Fibroblast of lung (primary cell): ENCODE measurements at regions not wholly inside any gene's neighbourhood (a gene's known extent, or its start where the extent isn't known, plus 50 kb on each side); places are given as distances from the start of the nearest gene placed in this dataset.

Experiments used
- DNase-seq, 2 donors: peaks; one replicate each; pipeline versions ENCODE4 v3.0.0 to v3.0.0-alpha.2; 2010; ENCODE audit warnings: low read depth in 2 of 2
- H2AFZ ChIP-seq: 2 replicates; pipeline ENCODE4 v1.5.1; 2012; ENCODE audit warnings: low read length, control low read depth, inconsistent platforms
- H3K27ac ChIP-seq: 2 replicates; pipeline ENCODE4 v1.5.1; 2011; ENCODE audit warnings: low read length, control low read depth; ENCODE audit not compliant: insufficient read depth
- H3K27me3 ChIP-seq: 2 replicates; pipeline ENCODE4 v1.5.1; 2011; ENCODE audit warnings: mild to moderate bottlenecking, low read length; ENCODE audit not compliant: control insufficient read depth, insufficient read depth
- H3K36me3 ChIP-seq: 2 replicates; pipeline ENCODE4 v1.5.1; 2011; ENCODE audit warnings: low read length; ENCODE audit not compliant: control insufficient read depth, insufficient read depth
- H3K4me1 ChIP-seq: 2 replicates; pipeline ENCODE4 v1.5.1; 2011; ENCODE audit warnings: low read length; ENCODE audit not compliant: control insufficient read depth, insufficient read depth; ENCODE audit errors: extremely low read depth
- H3K4me2 ChIP-seq: 2 replicates; pipeline ENCODE4 v1.5.1; 2011; ENCODE audit warnings: low read length, control low read depth; ENCODE audit not compliant: insufficient read depth; ENCODE audit errors: extremely low read depth
- H3K4me3 ChIP-seq, 4 experiments: fragments of 200-600 bp in 1 of 4; sonication (generic) in 1 of 4; replicated peaks in 1 of 4; 2 replicates each; pipeline ENCODE4 v1.5.1; 2011 to 2016; ENCODE audit warnings: low read length in 4 of 4, low read depth in 3 of 4, mild to moderate bottlenecking in 3 of 4, control low read depth in 2 of 4, inconsistent platforms in 1 of 4, mixed read lengths in 1 of 4; ENCODE audit not compliant: insufficient read depth in 1 of 4; ENCODE audit errors: control extremely low read depth in 1 of 4
- H3K79me2 ChIP-seq: 2 replicates; pipeline ENCODE4 v1.5.1; 2012; ENCODE audit warnings: mild to moderate bottlenecking, low read length, inconsistent platforms; ENCODE audit not compliant: control insufficient read depth, insufficient read depth
- H3K9ac ChIP-seq: 2 replicates; pipeline ENCODE4 v1.5.1; 2011; ENCODE audit warnings: mild to moderate bottlenecking, low read length, control low read depth; ENCODE audit not compliant: insufficient read depth
- H3K9me3 ChIP-seq: 2 replicates; pipeline ENCODE4 v1.5.1; 2012; ENCODE audit warnings: low read depth, low read length; ENCODE audit not compliant: control insufficient read depth, insufficient read depth
- H4K20me1 ChIP-seq: 2 replicates; pipeline ENCODE4 v1.5.1; 2011; ENCODE audit warnings: low read length; ENCODE audit not compliant: control insufficient read depth, insufficient read depth; ENCODE audit errors: extremely low read depth
- EZH2 ChIP-seq: IDR thresholded peaks from 2 replicates; pipeline ENCODE4 v1.5.1; 2012; ENCODE audit warnings: low read length, control low read depth, mild to moderate bottlenecking; ENCODE audit errors: missing control alignments
- TF ChIP-seq, protein P1 (sequence below), 2 donors: IDR thresholded peaks in 1 of 2; conservative IDR thresholded peaks in 1 of 2; 1 replicate in 1 of 2; 2 replicates in 1 of 2; pipeline ENCODE4 v1.5.1; 2011 to 2012; ENCODE audit warnings: low read length in 2 of 2, control low read depth in 1 of 2, inconsistent platforms in 1 of 2, low read depth in 1 of 2, mild to moderate bottlenecking in 1 of 2

DNA sequence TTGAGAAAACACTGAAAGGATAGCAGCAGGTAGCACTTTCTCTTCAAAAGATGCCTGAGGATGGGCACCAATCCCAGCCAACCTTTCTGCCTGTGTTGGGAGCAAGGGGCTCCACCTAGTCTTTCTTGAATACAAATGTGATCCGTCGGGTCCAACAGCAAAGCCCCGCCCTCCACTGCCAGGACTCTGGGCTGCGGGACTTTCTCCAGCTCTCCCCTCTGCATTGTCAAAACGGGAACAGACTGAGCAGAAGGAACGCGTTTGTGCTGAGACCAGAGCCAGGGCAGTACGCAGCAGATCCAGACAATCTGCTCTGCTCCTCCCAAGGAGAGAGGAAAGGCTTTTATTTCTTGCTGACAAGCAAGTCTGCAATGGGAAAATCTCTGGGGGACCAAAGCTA lies 139.7 kb downstream of the SEC61B start:
- H3K27me3 ChIP-seq, result no peaks in the 10 kb centered on the region

DNA sequence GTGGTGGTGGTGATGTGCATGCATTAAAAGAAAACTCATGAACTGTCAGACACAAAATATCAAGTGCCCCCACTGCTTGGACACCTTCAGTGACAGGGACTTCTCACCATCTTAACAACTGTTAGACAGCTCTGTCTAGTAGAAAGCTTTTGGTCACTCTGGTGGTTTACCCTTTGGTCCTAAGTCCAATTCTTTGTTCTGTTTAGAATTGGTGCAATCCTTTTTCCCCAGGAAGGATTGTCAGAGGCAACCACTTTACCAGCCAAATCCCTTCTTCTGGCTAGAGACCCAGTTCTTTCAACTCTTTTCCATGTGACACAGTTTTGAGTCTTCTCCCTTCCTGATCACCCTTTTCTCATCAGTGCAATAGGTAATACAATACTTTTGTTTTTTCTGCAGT lies 140.2 kb downstream of the SEC61B start:
- Histone ChIP-seq H3K9ac (no peak overlapping the region), H3K27me3 (no peaks in the 10 kb centered on the region), H3K4me1 (peaks cover 18% of the 10 kb centered on the region), H2AFZ (no peak overlapping the region), H3K36me3 (no peaks in the 10 kb centered on the region), H3K4me3 (no peak overlapping the region), H4K20me1 (no peaks in the 10 kb centered on the region), H3K4me2 (no peak overlapping the region), H3K9me3 (no peaks in the 10 kb centered on the region), H3K79me2 (no peaks in the 10 kb centered on the region), H3K27ac (no peak overlapping the region)
- TF ChIP-seq, protein P1, sequence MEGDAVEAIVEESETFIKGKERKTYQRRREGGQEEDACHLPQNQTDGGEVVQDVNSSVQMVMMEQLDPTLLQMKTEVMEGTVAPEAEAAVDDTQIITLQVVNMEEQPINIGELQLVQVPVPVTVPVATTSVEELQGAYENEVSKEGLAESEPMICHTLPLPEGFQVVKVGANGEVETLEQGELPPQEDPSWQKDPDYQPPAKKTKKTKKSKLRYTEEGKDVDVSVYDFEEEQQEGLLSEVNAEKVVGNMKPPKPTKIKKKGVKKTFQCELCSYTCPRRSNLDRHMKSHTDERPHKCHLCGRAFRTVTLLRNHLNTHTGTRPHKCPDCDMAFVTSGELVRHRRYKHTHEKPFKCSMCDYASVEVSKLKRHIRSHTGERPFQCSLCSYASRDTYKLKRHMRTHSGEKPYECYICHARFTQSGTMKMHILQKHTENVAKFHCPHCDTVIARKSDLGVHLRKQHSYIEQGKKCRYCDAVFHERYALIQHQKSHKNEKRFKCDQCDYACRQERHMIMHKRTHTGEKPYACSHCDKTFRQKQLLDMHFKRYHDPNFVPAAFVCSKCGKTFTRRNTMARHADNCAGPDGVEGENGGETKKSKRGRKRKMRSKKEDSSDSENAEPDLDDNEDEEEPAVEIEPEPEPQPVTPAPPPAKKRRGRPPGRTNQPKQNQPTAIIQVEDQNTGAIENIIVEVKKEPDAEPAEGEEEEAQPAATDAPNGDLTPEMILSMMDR (conservative IDR thresholded peaks at IDR 0.05 in 1 of 2, IDR thresholded peaks at IDR 0.05 in 1 of 2; ENCODE audit: low read depth in 1 of 2, low read length in 2 of 2), result no peak
- TF ChIP-seq EZH2, result peak; percentile 24
- DNase-seq, result no peak

More for the DNA sequence above, 139.7 kb downstream of the SEC61B start:
- Histone ChIP-seq H3K4me3 (no peak overlapping the region), H3K4me2 (no peak overlapping the region), H3K36me3 (no peaks in the 10 kb centered on the region), H3K27ac (no peak overlapping the region), H3K4me1 (peaks cover 17% of the 10 kb centered on the region), H3K9ac (no peak overlapping the region), H3K9me3 (no peaks in the 10 kb centered on the region), H4K20me1 (no peaks in the 10 kb centered on the region), H3K79me2 (no peaks in the 10 kb centered on the region), H2AFZ (no peak overlapping the region)
- TF ChIP-seq, protein P1 (conservative IDR thresholded peaks at IDR 0.05 in 1 of 2, IDR thresholded peaks at IDR 0.05 in 1 of 2; ENCODE audit: low read depth in 1 of 2, low read length in 2 of 2), result no peak
- no peak for TF ChIP-seq EZH2
- peak in 1 of 2 donors; percentile 21 for DNase-seq

DNA sequence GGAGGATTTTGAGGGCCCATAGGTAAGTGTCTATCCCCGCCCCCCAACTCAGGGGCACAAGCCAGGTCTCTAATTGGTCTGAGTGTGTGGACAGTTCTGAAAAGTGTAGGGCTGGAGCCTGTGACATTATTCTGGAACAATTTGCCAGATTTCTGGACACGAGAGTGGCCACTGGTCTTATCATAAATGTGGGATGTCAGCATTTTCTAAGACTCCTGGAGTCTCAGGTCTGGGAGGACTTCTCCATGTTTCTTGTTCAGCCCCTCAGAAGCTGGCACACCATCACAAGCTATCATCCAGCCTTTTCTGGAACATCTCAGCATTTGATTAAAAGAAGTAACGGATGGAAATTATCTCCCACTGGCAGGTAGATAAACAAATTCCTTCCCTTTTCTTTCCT lies 141.4 kb downstream of the SEC61B start:
- H4K20me1 ChIP-seq, result no peaks in the 10 kb centered on the region

More for the DNA sequence above, 141.4 kb downstream of the SEC61B start:
- DNase-seq, result no peak
- H3K9ac ChIP-seq, result no peak overlapping the region
- TF ChIP-seq, protein P1 (conservative IDR thresholded peaks at IDR 0.05 in 1 of 2, IDR thresholded peaks at IDR 0.05 in 1 of 2; ENCODE audit: low read depth in 1 of 2, low read length in 2 of 2), result no peak
- TF ChIP-seq EZH2, result no peak
- no peak overlapping the region for H2AFZ ChIP-seq
- H3K4me3 ChIP-seq, result no peak overlapping the region
- H3K9me3 ChIP-seq, result no peaks in the 10 kb centered on the region
- no peak overlapping the region for H3K4me2 ChIP-seq
- H3K4me1 ChIP-seq, result peaks cover 20% of the 10 kb centered on the region
- no peaks in the 10 kb centered on the region for H3K36me3 ChIP-seq
- H3K79me2 ChIP-seq, result no peaks in the 10 kb centered on the region
- H3K27me3 ChIP-seq, result no peaks in the 10 kb centered on the region
- no peak overlapping the region for H3K27ac ChIP-seq
